Endothelial cell (in vitro differentiated cells): ENCODE measurements at regions not wholly inside any gene's neighbourhood (a gene's known extent, or its start where the extent isn't known, plus 50 kb on each side); places are given as distances from the start of the nearest gene placed in this dataset.

Source experiments
- DNase-seq: peaks from one replicate; pipeline ENCODE4 v3.0.0; 2021; ENCODE audit warnings: low spot score
- H3K27ac Mint-ChIP-seq: one replicate; pipeline ENCODE4 v1.8.0; 2021; ENCODE audit warnings: mixed read lengths, inconsistent platforms; ENCODE audit not compliant: unreplicated experiment
- H3K27me3 Mint-ChIP-seq: one replicate; pipeline ENCODE4 v1.8.0; 2021; ENCODE audit warnings: mild to moderate bottlenecking, moderate library complexity, mixed read lengths, inconsistent platforms; ENCODE audit not compliant: unreplicated experiment
- H3K36me3 Mint-ChIP-seq: one replicate; pipeline ENCODE4 v1.8.0; 2021; ENCODE audit warnings: mild to moderate bottlenecking, low read depth, mixed read lengths, inconsistent platforms; ENCODE audit not compliant: unreplicated experiment
- H3K4me1 Mint-ChIP-seq: one replicate; pipeline ENCODE4 v1.8.0; 2021; ENCODE audit warnings: mild to moderate bottlenecking, mixed read lengths, inconsistent platforms; ENCODE audit not compliant: unreplicated experiment
- H3K4me3 Mint-ChIP-seq: one replicate; pipeline ENCODE4 v1.8.0; 2021; ENCODE audit warnings: mild to moderate bottlenecking, mixed read lengths, inconsistent platforms; ENCODE audit not compliant: unreplicated experiment
- H3K9me3 Mint-ChIP-seq: one replicate; pipeline ENCODE4 v1.8.0; 2021; ENCODE audit warnings: mixed read lengths, inconsistent platforms; ENCODE audit not compliant: unreplicated experiment
- CTCF ChIP-seq: fragments of 200-600 bp; sonication (generic); IDR thresholded peaks from one replicate; pipeline ENCODE4 v1.5.0; 2021; ENCODE audit warnings: antibody characterized with exemption; ENCODE audit not compliant: unreplicated experiment

- TF ChIP-seq CTCF, result no peak
- no peak for DNase-seq
- no peak overlapping the region for H3K27ac Mint-ChIP-seq
- H3K36me3 Mint-ChIP-seq, result no peaks in the 10 kb centered on the region
- no peaks in the 10 kb centered on the region for H3K9me3 Mint-ChIP-seq
- no peak overlapping the region for H3K4me3 Mint-ChIP-seq
- H3K27me3 Mint-ChIP-seq, result no peaks in the 10 kb centered on the region
- peaks cover 4% of the 10 kb centered on the region for H3K4me1 Mint-ChIP-seq
Measured at GRCh38 chr14:38887696-38888095, 215.3 kb downstream of the SEC23A start.

DNA sequence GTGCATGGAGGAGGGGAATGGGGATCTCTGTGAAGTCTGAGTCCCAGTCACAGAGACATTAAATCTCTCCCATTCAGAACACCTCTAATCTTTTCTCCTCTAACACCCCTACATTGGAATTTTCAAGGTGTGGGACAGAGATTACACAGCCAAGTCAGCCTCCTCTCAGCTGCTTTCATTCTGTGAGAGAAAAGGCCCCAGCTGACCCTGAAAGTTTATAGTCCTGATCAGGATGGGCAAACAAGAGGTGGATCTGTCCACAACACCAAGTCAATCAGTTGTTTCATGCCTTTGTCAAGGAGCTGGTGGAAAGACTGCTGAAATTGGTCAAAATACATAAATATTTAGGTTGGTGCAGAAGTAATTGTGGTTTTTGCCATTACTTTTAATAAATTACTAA lies 218.9 kb downstream of the SEC23A start:
- H3K36me3 Mint-ChIP-seq, result no peaks in the 10 kb centered on the region
- peaks cover 21% of the 10 kb centered on the region for H3K4me1 Mint-ChIP-seq

DNA sequence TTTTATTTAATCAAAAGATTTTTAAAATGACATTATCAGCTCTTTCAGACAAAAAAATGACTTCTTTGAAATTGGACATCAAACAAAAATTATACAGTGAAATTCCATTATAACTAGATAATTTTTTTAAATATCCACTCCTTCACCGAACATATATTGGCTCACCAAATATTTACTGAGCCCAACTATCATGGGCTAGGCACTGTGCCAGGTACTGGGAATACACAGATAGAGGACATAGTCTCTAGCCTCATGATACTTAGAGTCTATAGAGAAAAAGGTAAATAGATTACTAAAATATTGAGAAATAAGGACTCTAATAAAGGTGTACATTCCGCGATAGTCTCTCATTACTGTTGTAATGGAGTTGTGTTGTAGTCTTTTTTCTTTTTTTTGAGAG lies 219.9 kb downstream of the SEC23A start:
- H3K27me3 Mint-ChIP-seq, result no peaks in the 10 kb centered on the region
- no peaks in the 10 kb centered on the region for H3K9me3 Mint-ChIP-seq
- TF ChIP-seq CTCF, result no peak
- H3K27ac Mint-ChIP-seq, result no peak overlapping the region
- no peak overlapping the region for H3K4me3 Mint-ChIP-seq
- H3K36me3 Mint-ChIP-seq, result no peaks in the 10 kb centered on the region
- DNase-seq, result no peak
- H3K4me1 Mint-ChIP-seq, result peaks cover 24% of the 10 kb centered on the region

More for the DNA sequence above, 218.9 kb downstream of the SEC23A start:
- Mint-ChIP-seq H3K27ac (no peak overlapping the region), H3K4me3 (no peak overlapping the region), H3K9me3 (no peaks in the 10 kb centered on the region), H3K27me3 (no peaks in the 10 kb centered on the region)
- no peak for DNase-seq
- no peak for TF ChIP-seq CTCF

GRCh38 chr14:38882533-38882932 lies 220.5 kb downstream of the SEC23A start:
- H3K27ac Mint-ChIP-seq, result no peak overlapping the region
- H3K4me3 Mint-ChIP-seq, result no peak overlapping the region
- DNase-seq, result no peak
- peaks cover 24% of the 10 kb centered on the region for H3K4me1 Mint-ChIP-seq
- H3K9me3 Mint-ChIP-seq, result no peaks in the 10 kb centered on the region
- H3K36me3 Mint-ChIP-seq, result no peaks in the 10 kb centered on the region
- no peaks in the 10 kb centered on the region for H3K27me3 Mint-ChIP-seq
- TF ChIP-seq CTCF, result no peak

GRCh38 chr14:38880643-38881524 lies 222.2 kb downstream of the SEC23A start:
- Mint-ChIP-seq H3K4me1 (peaks cover 23% of the 10 kb centered on the region), H3K27ac (no peak overlapping the region), H3K9me3 (no peaks in the 10 kb centered on the region), H3K27me3 (no peaks in the 10 kb centered on the region), H3K4me3 (no peak overlapping the region), H3K36me3 (no peaks in the 10 kb centered on the region)
- TF ChIP-seq CTCF, result no peak
- DNase-seq, result no peak
